ENCODE measurements at regions not wholly inside any gene's neighbourhood (a gene's known extent, or its start where the extent isn't known, plus 50 kb on each side); places are given as distances from the start of the nearest gene placed in this dataset.

- H3K27me3 Mint-ChIP-seq (ENCODE audit: unreplicated experiment): peaks cover 15% of the 10 kb centered on the region
Measured at GRCh38 chr4:8738471-8738931, 133.1 kb downstream of the HMX1 start.

GRCh38 chr4:8737601-8738279 is 133.9 kb downstream of the HMX1 start:
- no peak for DNase-seq
- intact Hi-C loops (cut with micrococcal nuclease; ENCODE audit: unreplicated experiment): no loop called here
- TF ChIP-seq CTCF (IDR thresholded peaks at IDR 0.05; ENCODE audit: unreplicated experiment): no peak
- BruUV-seq (replicated peaks): no TSS peak
- CTCF ChIA-PET: no interaction called here
- Mint-ChIP-seq H3K4me3 (ENCODE audit: low read depth, unreplicated experiment) (no peak overlapping the region), H3K27me3 (ENCODE audit: unreplicated experiment) (peaks cover 15% of the 10 kb centered on the region), H3K36me3 (ENCODE audit: insufficient read depth, unreplicated experiment) (no peaks in the 10 kb centered on the region), H3K4me1 (ENCODE audit: low read depth, unreplicated experiment) (no peaks in the 10 kb centered on the region), H3K27ac (ENCODE audit: unreplicated experiment) (no peak overlapping the region), H3K9me3 (ENCODE audit: low read depth, unreplicated experiment) (peaks cover under 1% of the 10 kb centered on the region)

More at GRCh38 chr4:8738471-8738931, 133.1 kb downstream of the HMX1 start:
- Mint-ChIP-seq H3K36me3 (ENCODE audit: insufficient read depth, unreplicated experiment) (no peaks in the 10 kb centered on the region), H3K4me3 (ENCODE audit: low read depth, unreplicated experiment) (no peak overlapping the region), H3K9me3 (ENCODE audit: low read depth, unreplicated experiment) (peaks cover 2% of the 10 kb centered on the region), H3K27ac (ENCODE audit: unreplicated experiment) (no peak overlapping the region), H3K4me1 (ENCODE audit: low read depth, unreplicated experiment) (no peaks in the 10 kb centered on the region)
- no peak for DNase-seq
- no peak for TF ChIP-seq CTCF (IDR thresholded peaks at IDR 0.05; ENCODE audit: unreplicated experiment)
- no TSS peak for BruUV-seq (replicated peaks)
- CTCF ChIA-PET: no interaction called here
- intact Hi-C loops (cut with micrococcal nuclease; ENCODE audit: unreplicated experiment): no loop called here

GRCh38 chr4:8737075-8737474 is 134.6 kb downstream of the HMX1 start:
- H3K27ac Mint-ChIP-seq (ENCODE audit: unreplicated experiment): no peak overlapping the region
- BruUV-seq (replicated peaks): no TSS peak

GRCh38 chr4:8736090-8736825 is 135.4 kb downstream of the HMX1 start:
- intact Hi-C loops (cut with micrococcal nuclease; ENCODE audit: unreplicated experiment): no loop called here
- H3K4me3 Mint-ChIP-seq (ENCODE audit: low read depth, unreplicated experiment): no peak overlapping the region
- CTCF ChIA-PET: no interaction called here

More at GRCh38 chr4:8737075-8737474, 134.6 kb downstream of the HMX1 start:
- no peak for DNase-seq
- Mint-ChIP-seq H3K4me1 (ENCODE audit: low read depth, unreplicated experiment) (no peaks in the 10 kb centered on the region), H3K4me3 (ENCODE audit: low read depth, unreplicated experiment) (no peak overlapping the region), H3K9me3 (ENCODE audit: low read depth, unreplicated experiment) (no peaks in the 10 kb centered on the region), H3K27me3 (ENCODE audit: unreplicated experiment) (peaks cover 15% of the 10 kb centered on the region), H3K36me3 (ENCODE audit: insufficient read depth, unreplicated experiment) (no peaks in the 10 kb centered on the region)
- no peak for TF ChIP-seq CTCF (IDR thresholded peaks at IDR 0.05; ENCODE audit: unreplicated experiment)
- CTCF ChIA-PET: no interaction called here
- intact Hi-C loops (cut with micrococcal nuclease; ENCODE audit: unreplicated experiment): no loop called here

More at GRCh38 chr4:8736090-8736825, 135.4 kb downstream of the HMX1 start:
- no peaks in the 10 kb centered on the region for H3K9me3 Mint-ChIP-seq (ENCODE audit: low read depth, unreplicated experiment)
- no TSS peak for BruUV-seq (replicated peaks)
- DNase-seq: no peak
- no peaks in the 10 kb centered on the region for H3K36me3 Mint-ChIP-seq (ENCODE audit: insufficient read depth, unreplicated experiment)
- TF ChIP-seq CTCF (IDR thresholded peaks at IDR 0.05; ENCODE audit: unreplicated experiment): no peak
- peaks cover 15% of the 10 kb centered on the region for H3K27me3 Mint-ChIP-seq (ENCODE audit: unreplicated experiment)
- no peak overlapping the region for H3K27ac Mint-ChIP-seq (ENCODE audit: unreplicated experiment)
- no peaks in the 10 kb centered on the region for H3K4me1 Mint-ChIP-seq (ENCODE audit: low read depth, unreplicated experiment)
